K562 (cell line): ENCODE measurements at regions not wholly inside any gene's neighbourhood (a gene's known extent, or its start where the extent isn't known, plus 50 kb on each side); places are given as distances from the start of the nearest gene placed in this dataset.
A peak's percentile ranks its signal among the peaks of the same experiment; 100 is the strongest.

Source experiments
- ATAC-seq: fragments of 200-7000 bp; cut with Tn5 transposase; 3 replicates; pipeline ENCODE4 v1.9.1; 2020; ENCODE audit warnings: moderate library complexity
- BruUV-seq: library from RNA; stranded (reverse); fragments of 400-500 nt; replicated peaks from 2 replicates; lab custom pipeline; 2021; lab: Mats Ljungman, UMichigan
- CTCF ChIA-PET: fragments of 300-600 bp; formaldehyde crosslinking; extraction: SDS; loops from one replicate; lab custom pipeline; 2021; ENCODE audit warnings: low intra/inter-chr PET ratio; lab: Yijun Ruan, JAX
- POLR2A ChIA-PET: fragments of 300-600, 350-650 bp; sonication (Branson Sonifier 250); formaldehyde crosslinking; extraction: SDS; loops from one replicate; lab custom pipeline; 2021; ENCODE audit warnings: antibody characterized with exemption, inconsistent platforms; lab: Yijun Ruan, JAX
- DNase-seq, 4 experiments: peaks; one replicate each; pipeline versions ENCODE4 v3.0.0 to v3.0.0-alpha.2; 2011 to 2018; ENCODE audit warnings: low spot score in 3 of 4, mixed read lengths in 3 of 4; ENCODE audit errors: extremely low read depth in 1 of 4
- FAIRE-seq: peaks from 2 replicates; lab custom pipeline; 2011; peaks lifted over from hg19 to GRCh38; lab: Jason Lieb, UNC
- H2AFZ ChIP-seq: 2 replicates; pipeline ENCODE4 v1.6.0; 2011; ENCODE audit warnings: low read depth, low read length, control low read depth, inconsistent platforms
- H3K27ac ChIP-seq: fragments of 200-600 bp; 3 replicates; pipeline ENCODE4 v1.8.0; 2011; ENCODE audit warnings: low read depth, mild to moderate bottlenecking, control low read depth, inconsistent platforms, low read length, moderate library complexity, mixed read lengths; ENCODE audit errors: extremely low read depth
- H3K27me3 ChIP-seq, 2 experiments: fragments of 300-600 bp in 1 of 2; 2 replicates in 1 of 2; 3 replicates in 1 of 2; pipeline versions ENCODE4 v1.6.0 to v1.8.0; 2011; ENCODE audit warnings: inconsistent platforms in 2 of 2, low read length in 2 of 2, mild to moderate bottlenecking in 1 of 2, mixed read lengths in 1 of 2, moderate library complexity in 1 of 2; ENCODE audit not compliant: control insufficient read depth in 2 of 2, insufficient read depth in 2 of 2
- H3K36me3 ChIP-seq: fragments of 300-600 bp; 3 replicates; pipeline ENCODE4 v1.8.0; 2011; ENCODE audit warnings: mild to moderate bottlenecking, low read length, inconsistent platforms; ENCODE audit not compliant: control insufficient read depth, insufficient read depth
- H3K4me1 ChIP-seq, 2 experiments: fragments of 200-600 bp in 1 of 2; replicated peaks in 1 of 2; 2 replicates in 1 of 2; 3 replicates in 1 of 2; pipeline versions ENCODE4 v1.5.1 to v1.8.0; 2011; ENCODE audit warnings: inconsistent platforms in 2 of 2, low read length in 2 of 2, mild to moderate bottlenecking in 1 of 2, mixed read lengths in 1 of 2, moderate library complexity in 1 of 2; ENCODE audit not compliant: control insufficient read depth in 2 of 2, insufficient read depth in 2 of 2
- H3K4me2 ChIP-seq: 2 replicates; pipeline ENCODE4 v1.6.1; 2011; ENCODE audit warnings: low read length, control low read depth, inconsistent platforms, mixed read lengths; ENCODE audit not compliant: insufficient read depth
- H3K4me3 ChIP-seq: fragments of 200-600 bp; sonication (generic), shearing (Covaris generic); 2 replicates; pipeline ENCODE4 v1.5.1; 2016; ENCODE audit warnings: control low read depth, inconsistent platforms
- H3K79me2 ChIP-seq: fragments of 200-600 bp; 3 replicates; pipeline ENCODE4 v1.8.0; 2011; ENCODE audit warnings: low read length, inconsistent platforms; ENCODE audit not compliant: control insufficient read depth, insufficient read depth
- H3K9ac ChIP-seq, 2 experiments: 2 replicates each; pipeline versions ENCODE4 v1.6.0 to v1.6.1; 2011; ENCODE audit warnings: low read depth in 2 of 2, low read length in 2 of 2, control low read depth in 1 of 2, inconsistent platforms in 1 of 2, mild to moderate bottlenecking in 1 of 2, mixed read lengths in 1 of 2; ENCODE audit not compliant: insufficient read depth in 1 of 2
- H3K9me1 ChIP-seq: one replicate; pipeline ENCODE4 v1.6.0; 2011; ENCODE audit warnings: inconsistent platforms, mild to moderate bottlenecking, low read length, moderate library complexity; ENCODE audit not compliant: control insufficient read depth, insufficient read depth
- H3K9me3 ChIP-seq: replicated peaks from 2 replicates; pipeline ENCODE4 v1.5.1; 2011; ENCODE audit warnings: low read depth, low read length, inconsistent platforms; ENCODE audit not compliant: control insufficient read depth, insufficient read depth
- H4K20me1 ChIP-seq: replicated peaks from 2 replicates; pipeline ENCODE4 v1.6.1; 2011; ENCODE audit warnings: low read length, inconsistent platforms, mixed read lengths; ENCODE audit not compliant: control insufficient read depth, insufficient read depth
- PKNOX1 ChIP-seq: fragments of 450-650 bp; IDR thresholded peaks from 2 replicates; pipeline ENCODE4 v1.6.1; 2016
- SRSF9 ChIP-seq: fragments of 200-400 bp; formaldehyde crosslinking; IDR thresholded peaks from 2 replicates; pipeline ENCODE4 v1.6.1; 2017; ENCODE audit warnings: low read depth, low read length, borderline replicate concordance
- TAF1 ChIP-seq: IDR thresholded peaks from 2 replicates; pipeline ENCODE4 v1.6.1; 2011; ENCODE audit warnings: mild to moderate bottlenecking, low read length, moderate library complexity; ENCODE audit not compliant: insufficient read depth, control insufficient read depth, severe bottlenecking; ENCODE audit errors: extremely low read depth
- WGBS: fragments of 100-300 bp; shearing (Covaris generic); methylation state at CpG from one replicate; pipeline ENCODE4 v1.1.6; 2016; ENCODE audit warnings: low coverage, mixed read lengths; ENCODE audit not compliant: insufficient coverage; ENCODE audit errors: missing lambda C conversion rate; 5-methylcytosine and 5-hydroxymethylcytosine counted together
- in situ Hi-C: fragments of 300-500 bp; cut with MboI; formaldehyde crosslinking; loops from 4 replicates; pipeline ENCODE4 v1.15.0; 2018; ENCODE audit warnings: inconsistent platforms, mixed read lengths
- intact Hi-C: fragments of 100-400 bp; cut with micrococcal nuclease; formaldehyde crosslinking; loops from 2 replicates; pipeline ENCODE4 v1.14.2; 2022
- TF ChIP-seq, protein P1 (sequence below): fragments of 200-400 bp; formaldehyde crosslinking; IDR thresholded peaks from 2 replicates; pipeline ENCODE4 v1.6.1; 2017; ENCODE audit warnings: mild to moderate bottlenecking, low read depth, low read length, moderate library complexity

GRCh38 chr2:22991844-22992243 lies 393.1 kb upstream of the KLHL29 start:
- Histone ChIP-seq H3K79me2 (no peaks in the 10 kb centered on the region), H3K9me1 (no peaks in the 10 kb centered on the region), H3K9me3 (no peaks in the 10 kb centered on the region), H3K36me3 (no peaks in the 10 kb centered on the region), H3K4me3 (no peak overlapping the region), H3K27ac (no peak overlapping the region), H2AFZ (no peak overlapping the region), H3K4me2 (no peak overlapping the region), H3K4me1 (no peaks in the 10 kb centered on the region), H3K27me3 (no peaks in the 10 kb centered on the region), H4K20me1 (no peaks in the 10 kb centered on the region), H3K9ac (no peak overlapping the region)
- TF ChIP-seq PKNOX1 (peak; percentile 40), SRSF9 (no peak), TAF1 (no peak)
- TF ChIP-seq, protein P1, sequence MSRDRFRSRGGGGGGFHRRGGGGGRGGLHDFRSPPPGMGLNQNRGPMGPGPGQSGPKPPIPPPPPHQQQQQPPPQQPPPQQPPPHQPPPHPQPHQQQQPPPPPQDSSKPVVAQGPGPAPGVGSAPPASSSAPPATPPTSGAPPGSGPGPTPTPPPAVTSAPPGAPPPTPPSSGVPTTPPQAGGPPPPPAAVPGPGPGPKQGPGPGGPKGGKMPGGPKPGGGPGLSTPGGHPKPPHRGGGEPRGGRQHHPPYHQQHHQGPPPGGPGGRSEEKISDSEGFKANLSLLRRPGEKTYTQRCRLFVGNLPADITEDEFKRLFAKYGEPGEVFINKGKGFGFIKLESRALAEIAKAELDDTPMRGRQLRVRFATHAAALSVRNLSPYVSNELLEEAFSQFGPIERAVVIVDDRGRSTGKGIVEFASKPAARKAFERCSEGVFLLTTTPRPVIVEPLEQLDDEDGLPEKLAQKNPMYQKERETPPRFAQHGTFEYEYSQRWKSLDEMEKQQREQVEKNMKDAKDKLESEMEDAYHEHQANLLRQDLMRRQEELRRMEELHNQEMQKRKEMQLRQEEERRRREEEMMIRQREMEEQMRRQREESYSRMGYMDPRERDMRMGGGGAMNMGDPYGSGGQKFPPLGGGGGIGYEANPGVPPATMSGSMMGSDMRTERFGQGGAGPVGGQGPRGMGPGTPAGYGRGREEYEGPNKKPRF = no peak
- FAIRE-seq (no peak), ATAC-seq (no peak), DNase-seq (no peak)
- POLR2A ChIA-PET = no interaction called here
- CTCF ChIA-PET = no interaction called here
- 0% methylated on average over 2 of the region's 3 CpGs for WGBS
- BruUV-seq = no TSS peak
- intact Hi-C loops = no loop called here
- in situ Hi-C loops = no loop called here
